HPDE6-E6E7 (cell line): ENCODE measurements at regions not wholly inside any gene's neighbourhood (a gene's known extent, or its start where the extent isn't known, plus 50 kb on each side); places are given as distances from the start of the nearest gene placed in this dataset.

Source experiments
- DNase-seq: peaks from one replicate; pipeline ENCODE4 v3.0.0; 2011; ENCODE audit warnings: missing footprints; ENCODE audit errors: extremely low spot score

GRCh38 chr5:30734118-30734517, 459.4 kb upstream of the CDH6 start:
- DNase-seq, result no peak

GRCh38 chr5:30725073-30725472, 468.4 kb upstream of the CDH6 start:
- no peak for DNase-seq

DNA sequence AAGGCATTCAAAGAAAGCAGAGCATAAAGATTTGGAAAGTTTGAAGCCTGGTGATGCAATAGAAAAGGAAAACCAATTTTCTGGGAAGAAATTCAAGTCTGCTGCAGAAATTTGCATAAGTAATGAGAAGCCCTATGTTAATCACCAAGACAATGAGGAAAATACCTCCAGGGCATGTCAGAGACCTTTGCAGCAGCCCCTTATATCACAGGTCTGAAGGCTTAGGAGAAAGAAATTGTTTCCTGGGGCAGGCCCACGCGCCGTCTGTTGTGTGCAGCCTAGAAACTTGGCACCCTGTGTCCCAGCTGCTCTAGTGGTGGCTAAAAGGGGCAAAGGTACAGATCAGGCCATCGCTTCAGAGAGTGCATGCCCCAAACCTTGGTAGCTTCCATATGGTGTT, 495.3 kb upstream of the CDH6 start:
- DNase-seq, result no peak

DNA sequence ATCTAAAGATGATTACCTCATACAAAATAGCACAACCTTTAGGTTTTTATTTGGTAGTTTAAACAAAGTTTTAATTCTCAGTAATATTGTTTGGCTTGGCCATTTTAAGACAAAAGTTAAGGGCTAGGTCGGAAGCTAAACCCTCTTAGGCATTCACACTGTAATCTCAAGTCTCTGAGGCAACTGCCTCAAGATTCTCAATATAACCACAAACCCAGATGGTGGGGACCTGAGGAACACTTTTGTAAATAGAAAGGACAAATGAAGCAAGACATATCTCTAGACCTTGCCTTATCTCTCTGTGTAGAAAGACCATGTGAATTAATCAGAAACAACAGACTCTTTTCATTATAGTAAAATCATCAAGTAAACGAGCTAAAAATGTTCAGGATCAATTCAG, 500.2 kb upstream of the CDH6 start:
- DNase-seq, result no peak

- DNase-seq, result no peak
Observed at GRCh38 chr5:30690931-30691330, 502.6 kb upstream of the CDH6 start.

GRCh38 chr5:30687461-30687860, 506.0 kb upstream of the CDH6 start:
- DNase-seq, result no peak

GRCh38 chr5:30686530-30686929, 507.0 kb upstream of the CDH6 start:
- no peak for DNase-seq

DNA sequence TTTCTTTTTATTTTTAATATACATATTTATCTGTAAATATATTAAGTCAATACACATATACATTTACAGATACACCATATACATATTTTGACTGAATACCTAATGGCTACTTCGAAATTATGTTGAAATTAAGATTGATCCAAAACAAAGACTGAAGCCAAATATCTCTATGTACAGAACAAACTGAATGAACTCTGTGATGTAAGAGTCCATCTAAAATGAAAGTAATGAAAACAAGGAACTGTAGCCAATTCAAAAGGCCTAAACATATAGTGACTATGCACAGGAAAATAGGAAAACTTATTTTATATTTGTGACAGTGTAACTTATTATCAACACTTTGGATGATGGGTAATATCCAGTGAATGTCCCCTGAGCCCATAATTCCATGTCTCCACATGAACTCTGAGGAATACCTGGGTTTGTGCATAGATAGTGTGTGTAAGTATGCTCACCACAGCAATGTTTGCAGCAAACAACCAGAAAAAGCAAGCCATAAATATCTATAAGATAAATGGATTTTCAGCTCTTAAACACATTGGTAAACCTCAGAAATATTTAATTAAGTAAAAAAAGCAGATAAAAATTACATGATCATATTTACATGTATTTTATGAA, 517.2 kb upstream of the CDH6 start:
- no peak for DNase-seq

- DNase-seq, result no peak
Observed at GRCh38 chr5:30667293-30667692, 526.2 kb upstream of the CDH6 start.

DNA sequence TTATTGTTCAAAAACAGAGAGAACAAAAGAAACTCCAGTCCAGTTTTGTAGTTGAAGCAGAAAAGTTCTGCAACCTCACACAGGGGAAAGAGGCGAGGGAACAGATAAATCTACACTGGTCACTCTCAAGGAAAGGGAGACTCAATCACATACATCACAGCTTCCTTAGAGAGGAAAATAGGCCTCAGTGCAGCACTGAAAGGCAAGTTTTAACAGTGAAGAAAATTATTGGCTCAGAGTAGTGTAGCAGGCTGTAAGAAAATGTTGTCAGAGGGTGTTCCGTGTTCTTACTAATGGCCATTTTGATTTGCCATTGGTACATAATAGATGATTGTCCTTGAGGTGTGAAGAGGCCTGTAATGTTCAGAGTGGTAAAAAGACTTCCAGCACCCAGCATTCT, 530.0 kb upstream of the CDH6 start:
- DNase-seq, result no peak

DNA sequence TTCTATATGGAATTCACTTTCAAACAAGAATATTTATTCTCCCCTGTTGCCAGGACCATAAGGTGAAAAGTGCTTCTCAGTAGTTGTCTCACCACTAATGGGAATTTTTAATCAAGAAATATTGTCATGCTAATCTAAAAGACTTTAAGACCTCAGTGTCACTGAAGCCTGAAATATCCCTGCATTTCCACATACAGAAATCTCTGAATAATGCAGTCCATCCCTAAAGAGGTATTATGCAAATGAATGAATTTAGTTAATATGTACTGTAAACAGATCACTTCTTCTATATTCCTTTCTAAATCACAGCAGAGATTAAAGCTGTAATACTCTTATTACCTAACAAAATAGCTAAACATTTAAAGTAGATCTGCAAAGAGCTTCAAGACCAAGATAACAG, 531.1 kb upstream of the CDH6 start:
- DNase-seq, result no peak

GRCh38 chr5:30661730-30662129, 531.8 kb upstream of the CDH6 start:
- DNase-seq, result no peak

- DNase-seq, result no peak
Observed at GRCh38 chr5:30659417-30659816, 534.1 kb upstream of the CDH6 start.

DNA sequence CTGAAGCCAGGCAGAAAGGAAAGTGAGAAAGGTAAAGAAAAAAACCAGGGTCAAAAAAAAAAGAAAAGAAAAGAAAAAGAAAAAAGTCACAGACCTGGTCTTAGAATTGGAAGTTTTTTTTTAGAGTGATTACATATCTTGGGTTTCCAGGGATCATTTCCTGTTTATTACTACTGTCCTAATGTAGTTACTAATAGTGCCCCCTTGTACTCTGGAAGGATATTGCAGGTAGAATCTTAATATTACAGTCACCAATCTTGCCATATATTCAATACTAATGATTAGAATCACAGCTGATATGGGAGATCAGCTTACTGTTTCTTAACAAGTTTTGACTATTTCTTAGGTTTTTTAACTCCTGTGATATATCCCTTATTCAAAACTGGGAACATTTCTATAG, 543.2 kb upstream of the CDH6 start:
- DNase-seq, result no peak

GRCh38 chr5:30638899-30639298, 554.6 kb upstream of the CDH6 start:
- DNase-seq, result no peak

DNA sequence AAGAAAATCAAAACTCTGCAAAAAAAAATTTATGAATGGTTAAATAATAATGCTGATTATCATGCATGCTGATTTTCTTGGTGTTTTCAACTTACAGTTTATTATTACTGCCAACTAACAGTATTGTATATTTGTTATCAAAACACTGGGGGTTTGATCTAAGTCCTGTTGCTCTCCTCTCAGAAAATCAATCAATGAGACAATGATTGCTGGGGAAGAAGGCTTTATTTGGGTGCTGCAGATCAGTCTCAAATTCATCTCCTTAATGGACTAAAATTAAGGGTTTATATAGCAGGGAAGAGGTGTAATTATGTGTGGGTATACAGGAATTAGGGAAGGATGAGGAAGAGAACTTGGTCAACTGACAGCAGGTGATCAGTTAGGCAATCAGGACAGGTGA, 565.5 kb upstream of the CDH6 start:
- DNase-seq, result no peak

DNA sequence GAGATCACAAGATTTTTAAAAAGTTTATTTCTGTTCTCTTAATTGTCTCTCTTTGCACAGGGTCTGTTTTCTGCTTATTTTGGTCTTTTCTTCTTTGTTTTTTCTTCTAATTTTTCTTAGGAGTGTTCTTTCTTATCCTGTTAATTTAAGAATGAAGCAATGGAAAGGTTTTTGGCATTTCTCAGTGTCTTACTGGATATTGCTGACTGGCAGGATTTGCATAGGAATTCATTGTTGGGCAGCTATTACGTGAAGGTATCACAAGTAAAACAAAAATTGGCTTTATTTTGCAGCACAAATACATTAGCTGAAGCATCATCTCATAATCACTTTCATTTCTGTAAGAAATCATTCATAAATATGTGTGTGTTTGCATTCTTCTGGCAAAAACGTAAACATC, 566.9 kb upstream of the CDH6 start:
- no peak for DNase-seq

DNA sequence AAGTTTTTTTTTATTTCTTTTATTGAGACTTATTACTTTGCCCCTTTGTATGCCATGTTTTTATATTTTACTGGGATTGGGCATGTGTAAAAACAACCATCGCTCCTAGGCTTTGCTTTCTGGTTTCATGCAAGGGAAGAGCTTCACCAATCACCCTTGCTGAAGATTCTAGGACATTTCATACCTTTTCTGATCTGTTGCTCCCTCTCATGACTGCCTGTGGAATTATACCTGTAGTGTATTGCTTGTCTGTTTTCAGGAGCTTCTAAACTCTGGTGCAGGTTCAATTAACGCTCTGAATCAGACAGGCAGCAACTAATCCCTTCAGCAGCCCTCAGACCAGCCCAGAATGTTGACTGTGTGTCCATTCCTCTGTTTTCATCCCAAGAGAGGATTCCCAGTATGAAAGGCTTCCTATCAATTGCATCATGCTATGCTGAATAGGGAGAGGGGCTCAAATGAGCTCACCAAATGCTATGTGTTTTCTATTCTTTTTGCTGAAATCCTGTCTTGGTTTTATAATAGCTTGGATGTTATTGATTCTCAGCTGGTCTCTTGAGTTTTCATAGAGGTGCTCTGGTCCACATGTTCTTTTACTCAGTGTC, 572.9 kb upstream of the CDH6 start:
- no peak for DNase-seq

DNA sequence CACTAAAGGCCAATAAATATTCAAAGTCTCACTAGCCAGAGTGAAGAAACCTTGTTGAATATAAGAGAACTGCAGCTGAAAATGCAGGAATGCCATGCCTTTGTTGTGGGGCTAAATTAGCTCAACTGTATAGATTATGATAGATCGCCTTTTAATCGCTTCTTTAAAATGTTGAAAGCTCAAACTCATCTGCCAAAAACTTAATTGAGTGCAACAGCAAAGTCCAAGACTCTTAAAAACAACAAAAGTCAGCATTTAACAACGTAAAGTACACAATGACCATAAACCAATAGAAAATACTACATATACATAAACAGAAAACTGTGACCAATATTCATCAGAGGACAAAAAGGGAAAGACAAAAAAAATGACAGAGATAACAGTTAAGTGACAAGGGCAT, 585.0 kb upstream of the CDH6 start:
- no peak for DNase-seq

DNA sequence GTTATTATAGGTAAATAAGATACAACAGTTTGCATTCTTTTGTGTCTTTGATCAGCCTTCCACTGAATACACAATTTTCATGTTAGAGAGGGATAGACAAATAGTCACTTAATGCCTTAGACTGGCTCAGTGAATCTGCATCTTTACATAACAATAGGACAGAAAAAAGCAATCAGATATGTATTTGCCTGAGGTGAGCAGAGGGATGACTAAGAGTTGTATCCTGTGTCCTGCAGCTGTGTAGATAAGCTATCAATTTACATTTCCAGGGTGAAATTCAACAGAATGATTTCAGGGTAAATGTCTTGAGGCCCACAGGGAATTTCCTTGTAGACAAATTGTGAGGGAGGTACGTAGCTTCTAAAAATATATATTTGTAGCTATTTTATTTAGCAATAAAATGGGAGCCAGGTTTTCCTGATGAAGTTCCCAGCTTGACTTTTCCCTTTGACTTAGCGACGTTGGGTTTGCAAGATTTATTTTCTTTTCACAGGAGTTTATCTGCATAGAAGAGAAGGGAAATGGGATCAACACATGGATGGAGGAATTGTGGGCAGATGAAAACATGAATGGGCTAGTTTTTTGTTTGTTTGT, 586.1 kb upstream of the CDH6 start:
- DNase-seq, result peak; percentile 36

GRCh38 chr5:30605693-30606268, 587.7 kb upstream of the CDH6 start:
- DNase-seq, result no peak

DNA sequence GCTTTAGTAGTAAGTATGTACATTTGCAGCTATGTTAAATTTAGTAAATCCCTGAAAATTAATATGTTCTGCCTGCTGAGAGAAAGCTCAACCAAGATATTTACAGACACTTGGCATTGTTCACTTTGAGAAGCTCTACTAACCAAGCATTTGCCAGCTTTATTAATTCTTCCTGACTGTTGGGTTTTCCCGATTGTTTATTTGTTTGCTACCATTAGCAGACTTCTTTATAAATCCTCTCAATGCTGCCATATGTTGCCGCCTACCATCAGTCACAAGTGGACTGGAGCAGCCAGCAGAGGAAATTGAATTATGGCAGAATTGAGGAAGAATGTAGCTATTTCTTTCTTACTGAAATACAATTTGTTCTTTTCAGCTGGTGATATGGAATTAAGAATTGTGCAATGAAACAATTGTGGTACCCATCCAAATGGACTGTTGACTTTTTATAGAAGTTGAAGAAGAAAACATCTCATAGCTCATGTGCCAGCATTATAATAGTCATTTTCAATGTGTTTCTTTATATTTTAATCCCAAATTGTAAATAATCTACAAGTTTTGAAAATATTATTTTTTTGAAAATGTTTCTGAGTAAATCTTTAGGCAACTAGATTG, 588.7 kb upstream of the CDH6 start:
- no peak for DNase-seq

- no peak for DNase-seq
Observed at GRCh38 chr5:30600892-30601291, 592.6 kb upstream of the CDH6 start.
